Hepatocyte (in vitro differentiated cells): ENCODE measurements at regions not wholly inside any gene's neighbourhood (a gene's known extent, or its start where the extent isn't known, plus 50 kb on each side); places are given as distances from the start of the nearest gene placed in this dataset.

Source experiments
- EZH2 ChIP-seq: fragments of 200-600 bp; sonication (generic); IDR thresholded peaks from 2 replicates; pipeline ENCODE4 v1.6.1; 2016; ENCODE audit warnings: antibody characterized with exemption, mild to moderate bottlenecking, borderline replicate concordance
- EZH2phosphoT487 ChIP-seq: fragments of 200-600 bp; sonication (generic); IDR thresholded peaks from one replicate; pipeline ENCODE4 v1.6.1; 2018; ENCODE audit warnings: antibody characterized with exemption, mild to moderate bottlenecking, low read depth, moderate library complexity; ENCODE audit not compliant: unreplicated experiment, severe bottlenecking
- TF ChIP-seq, protein P1 (sequence below): fragments of 200-600 bp; sonication (generic); IDR thresholded peaks from 2 replicates; pipeline ENCODE4 v1.5.1; 2016; ENCODE audit warnings: antibody characterized with exemption, mild to moderate bottlenecking; ENCODE audit not compliant: poor library complexity

DNA sequence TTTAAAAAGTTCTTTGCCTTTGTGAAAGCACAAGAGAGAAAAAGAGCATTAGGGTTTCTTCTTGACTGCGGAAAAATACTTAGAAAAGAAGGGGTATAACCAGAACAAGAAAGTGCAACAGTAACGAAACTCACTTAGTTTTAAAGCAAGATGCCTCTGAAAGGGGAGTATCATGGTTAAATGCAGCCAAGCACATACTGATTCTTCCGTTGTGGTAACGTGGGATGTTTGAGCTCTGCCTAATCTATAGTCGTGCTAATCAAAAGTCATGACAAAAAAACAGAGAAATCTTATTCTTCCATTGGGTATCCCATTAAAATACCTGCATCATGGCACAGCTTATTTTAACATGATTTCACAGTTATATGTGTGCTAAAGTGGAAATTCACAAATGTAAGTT lies 187.8 kb upstream of the LRFN5 start:
- TF ChIP-seq, protein P1, sequence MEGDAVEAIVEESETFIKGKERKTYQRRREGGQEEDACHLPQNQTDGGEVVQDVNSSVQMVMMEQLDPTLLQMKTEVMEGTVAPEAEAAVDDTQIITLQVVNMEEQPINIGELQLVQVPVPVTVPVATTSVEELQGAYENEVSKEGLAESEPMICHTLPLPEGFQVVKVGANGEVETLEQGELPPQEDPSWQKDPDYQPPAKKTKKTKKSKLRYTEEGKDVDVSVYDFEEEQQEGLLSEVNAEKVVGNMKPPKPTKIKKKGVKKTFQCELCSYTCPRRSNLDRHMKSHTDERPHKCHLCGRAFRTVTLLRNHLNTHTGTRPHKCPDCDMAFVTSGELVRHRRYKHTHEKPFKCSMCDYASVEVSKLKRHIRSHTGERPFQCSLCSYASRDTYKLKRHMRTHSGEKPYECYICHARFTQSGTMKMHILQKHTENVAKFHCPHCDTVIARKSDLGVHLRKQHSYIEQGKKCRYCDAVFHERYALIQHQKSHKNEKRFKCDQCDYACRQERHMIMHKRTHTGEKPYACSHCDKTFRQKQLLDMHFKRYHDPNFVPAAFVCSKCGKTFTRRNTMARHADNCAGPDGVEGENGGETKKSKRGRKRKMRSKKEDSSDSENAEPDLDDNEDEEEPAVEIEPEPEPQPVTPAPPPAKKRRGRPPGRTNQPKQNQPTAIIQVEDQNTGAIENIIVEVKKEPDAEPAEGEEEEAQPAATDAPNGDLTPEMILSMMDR: no peak
- no peak for TF ChIP-seq EZH2phosphoT487
- no peak for TF ChIP-seq EZH2
